Pancreas (tissue), 10 donors: ENCODE measurements at regions not wholly inside any gene's neighbourhood (a gene's known extent, or its start where the extent isn't known, plus 50 kb on each side); places are given as distances from the start of the nearest gene placed in this dataset.

ENCODE experiments used
- ATAC-seq, 4 donors: fragments of 200-7000 bp; cut with Tn5 transposase; one replicate each; pipeline versions ENCODE4 v1.8.0 to v1.9.1; 2020; ENCODE audit warnings: mild to moderate bottlenecking in 4 of 4, moderate library complexity in 4 of 4
- DNase-seq, 6 donors: peaks; one replicate each; pipeline ENCODE4 v3.0.0-alpha.2; 2020
- FAIRE-seq: peaks from 2 replicates; lab custom pipeline; 2012; peaks lifted over from hg19 to GRCh38; lab: Jason Lieb, UNC
- H3K27ac ChIP-seq, 4 donors: fragments of 200-600 bp; sonication (generic); 1 replicate in 3 of 4; 2 replicates in 1 of 4; pipeline versions ENCODE4 v1.5.0 to v1.8.0; 2020
- H3K27me3 ChIP-seq, 4 donors: fragments of 200-600 bp; one replicate each; pipeline ENCODE4 v1.8.0; 2021
- H3K36me3 ChIP-seq, 3 donors: fragments of 200-600 bp; sonication (generic) in 1 of 3; one replicate each; pipeline versions ENCODE4 v1.5.0 to v1.8.0; 2020 to 2021
- H3K4me1 ChIP-seq, 3 donors: fragments of 200-600 bp; one replicate each; pipeline ENCODE4 v1.8.0; 2021
- H3K4me3 ChIP-seq, 4 donors: fragments of 200-600 bp; sonication (generic) in 2 of 4; one replicate each; pipeline versions ENCODE4 v1.5.0 to v1.8.0; 2020 to 2021
- H3K9me3 ChIP-seq, 4 donors: fragments of 200-600 bp; one replicate each; pipeline ENCODE4 v1.8.0; 2021
- CTCF ChIP-seq, 4 donors: fragments of 200-600 bp; sonication (generic) in 3 of 4; IDR thresholded peaks; one replicate each; pipeline versions ENCODE4 v1.5.0 to v1.8.0; 2021; ENCODE audit warnings: antibody characterized with exemption in 4 of 4
- WGBS, 2 donors: extraction: QIAGEN DNeasy Blood & Tissue Kit; methylation state at CpG; one replicate each; pipeline ENCODE4 v1.1.7; 2013; 5-methylcytosine and 5-hydroxymethylcytosine counted together
- intact Hi-C, 3 donors: fragments of 100-400 bp; cut with DNase I; formaldehyde crosslinking; loops; one replicate each; pipeline versions ENCODE4 v1.11.1 to v1.14.2; 2022
- donor health status: healthy with polysubstance abuse.
- donor health status: DM: no; HTN: no; CAD: no; lungs with moderate emphysema.
- donor health status: DM: no; HTN: no; CAD: no.
- donor health status: control.
- donor health status: control.
- donor health status: Bipolar disorder and iron deficiency.
- donor health status: DM: yes; HTN: yes; CAD: no.
- donor health status: DM: no; HTN: no; CAD: no.
- donor health status: DM: no; HTN: no; CAD: no.
- donor health status: DM: yes; HTN: yes; CAD: no.

- Histone ChIP-seq H3K4me3 (no peak overlapping the region), H3K27me3 (no peaks in the 10 kb centered on the region), H3K9me3 (no peaks in the 10 kb centered on the region), H3K27ac (no peak overlapping the region), H3K4me1 (no peaks in the 10 kb centered on the region), H3K36me3 (no peaks in the 10 kb centered on the region)
- no peak for FAIRE-seq
- no peak for DNase-seq
- intact Hi-C loops: no loop called here
- no peak for ATAC-seq
- TF ChIP-seq CTCF (IDR thresholded peaks at IDR 0.05): no peak
- 55 to 71% methylated on average over 2 of the region's 2 CpGs for WGBS, 2 donors
Measured at GRCh38 chr3:34034840-34035239, 236.4 kb downstream of the PDCD6IP start.

- FAIRE-seq (no peak), DNase-seq (no peak), ATAC-seq (no peak)
- intact Hi-C loops: no loop called here
- no peaks in the 10 kb centered on the region for H3K27me3 ChIP-seq
- 37 to 53% methylated on average over 4 of the region's 4 CpGs for WGBS, 2 donors
- H3K36me3 ChIP-seq: no peaks in the 10 kb centered on the region
- no peak overlapping the region for H3K27ac ChIP-seq
- H3K4me1 ChIP-seq: no peaks in the 10 kb centered on the region
- no peak for TF ChIP-seq CTCF (IDR thresholded peaks at IDR 0.05)
- no peaks in the 10 kb centered on the region for H3K9me3 ChIP-seq
- H3K4me3 ChIP-seq: no peak overlapping the region
Measured at GRCh38 chr3:34035775-34036174, 237.3 kb downstream of the PDCD6IP start.

GRCh38 chr3:34037260-34037659, 238.8 kb downstream of the PDCD6IP start:
- FAIRE-seq: no peak
- intact Hi-C loops: no loop called here

GRCh38 chr3:34038131-34038530, 239.7 kb downstream of the PDCD6IP start:
- Histone ChIP-seq H3K4me3 (no peak overlapping the region), H3K27ac (no peak overlapping the region), H3K9me3 (no peaks in the 10 kb centered on the region), H3K4me1 (no peaks in the 10 kb centered on the region), H3K27me3 (no peaks in the 10 kb centered on the region), H3K36me3 (no peaks in the 10 kb centered on the region)
- ATAC-seq (no peak), FAIRE-seq (no peak), DNase-seq (no peak)
- WGBS, 2 donors: 45 to 54% methylated on average over 2 of the region's 2 CpGs
- intact Hi-C loops: no loop called here
- TF ChIP-seq CTCF (IDR thresholded peaks at IDR 0.05): no peak

More at GRCh38 chr3:34037260-34037659, 238.8 kb downstream of the PDCD6IP start:
- Histone ChIP-seq H3K27ac (no peak overlapping the region), H3K9me3 (no peaks in the 10 kb centered on the region), H3K4me1 (no peaks in the 10 kb centered on the region), H3K27me3 (no peaks in the 10 kb centered on the region), H3K36me3 (no peaks in the 10 kb centered on the region), H3K4me3 (no peak overlapping the region)
- no peak for TF ChIP-seq CTCF (IDR thresholded peaks at IDR 0.05)
- WGBS, 2 donors: 88% methylated on average over 8 of the region's 8 CpGs
- ATAC-seq: no peak
- no peak for DNase-seq

GRCh38 chr3:34046154-34046553, 247.7 kb downstream of the PDCD6IP start:
- 41 to 62% methylated on average over 1 of the region's 1 CpG for WGBS, 2 donors
- no peaks in the 10 kb centered on the region for H3K4me1 ChIP-seq
- no peaks in the 10 kb centered on the region for H3K9me3 ChIP-seq
- no peak overlapping the region for H3K4me3 ChIP-seq
- no peak for FAIRE-seq
- intact Hi-C loops: no loop called here
- TF ChIP-seq CTCF (IDR thresholded peaks at IDR 0.05): no peak
- no peaks in the 10 kb centered on the region for H3K27me3 ChIP-seq
- no peak for ATAC-seq
- no peak for DNase-seq
- no peaks in the 10 kb centered on the region for H3K36me3 ChIP-seq
- H3K27ac ChIP-seq: no peak overlapping the region
